GM06990 (cell line): ENCODE measurements at regions not wholly inside any gene's neighbourhood (a gene's known extent, or its start where the extent isn't known, plus 50 kb on each side); places are given as distances from the start of the nearest gene placed in this dataset.
A peak's percentile ranks its signal among the peaks of the same experiment; 100 is the strongest.
"Not testable (repeated sequence)": the region's sequence is repeated elsewhere in the genome, so short reads cannot be mapped to it uniquely, and the experiment has no call there.

Source experiments
- DNase-seq: peaks from one replicate; pipeline ENCODE4 v3.0.0-alpha.2; 2011; ENCODE audit not compliant: insufficient read length; ENCODE audit errors: extremely low read depth
- H3K27me3 ChIP-seq: replicated peaks from 2 replicates; pipeline ENCODE4 v1.6.0; 2011; ENCODE audit warnings: low read length; ENCODE audit not compliant: control insufficient read depth, insufficient read depth
- H3K36me3 ChIP-seq: 2 replicates; pipeline ENCODE4 v1.5.1; 2011; ENCODE audit warnings: low read length; ENCODE audit not compliant: control insufficient read depth, insufficient read depth
- H3K4me3 ChIP-seq: replicated peaks from 2 replicates; pipeline ENCODE4 v1.5.1; 2011; ENCODE audit warnings: low read depth, mild to moderate bottlenecking, control low read depth, low read length
- CTCF ChIP-seq: IDR thresholded peaks from 2 replicates; pipeline ENCODE4 v1.5.1; 2011; ENCODE audit warnings: low read length, control low read depth, mild to moderate bottlenecking, inconsistent platforms; ENCODE audit not compliant: insufficient read depth, poor library complexity, severe bottlenecking

DNA sequence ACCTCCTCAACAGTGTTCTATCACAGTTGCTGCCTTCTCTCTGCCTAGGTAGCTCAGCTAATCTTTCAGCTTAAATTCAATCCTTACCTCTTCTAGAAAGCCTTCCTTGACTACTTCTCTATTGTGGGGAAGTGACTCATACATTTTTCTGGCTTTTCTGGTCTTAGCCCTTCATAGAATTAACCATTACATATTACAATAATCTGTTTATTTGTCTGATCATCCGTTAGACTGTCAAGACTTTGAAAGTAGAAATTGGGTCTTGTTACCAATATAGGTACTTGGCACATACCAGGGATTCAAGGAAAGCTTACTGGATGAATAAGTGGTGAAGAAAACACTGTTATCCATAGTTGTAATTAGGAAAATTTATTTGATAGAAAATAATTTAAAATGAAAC is 89.6 kb downstream of the FANCF start:
- Histone ChIP-seq H3K36me3 (no peaks in the 10 kb centered on the region), H3K27me3 (no peaks in the 10 kb centered on the region), H3K4me3 (no peak overlapping the region)
- TF ChIP-seq CTCF = no peak
- DNase-seq = no peak

GRCh38 chr11:22528612-22529429 is 96.8 kb downstream of the FANCF start:
- not testable (repeated sequence) for H3K36me3 ChIP-seq, DNase-seq, H3K27me3 ChIP-seq, H3K4me3 ChIP-seq

- H3K4me3 ChIP-seq = no peak overlapping the region
- H3K27me3 ChIP-seq = no peaks in the 10 kb centered on the region
- H3K36me3 ChIP-seq = no peaks in the 10 kb centered on the region
- DNase-seq = no peak
- no peak for TF ChIP-seq CTCF
These were observed 103.4 kb downstream of the FANCF start for GRCh38 chr11:22522225-22522624.

GRCh38 chr11:22521226-22521625 is 104.4 kb downstream of the FANCF start:
- TF ChIP-seq CTCF = no peak
- H3K27me3 ChIP-seq = no peaks in the 10 kb centered on the region
- H3K4me3 ChIP-seq = no peak overlapping the region
- peak; percentile 1 for DNase-seq
- no peaks in the 10 kb centered on the region for H3K36me3 ChIP-seq

- no peak overlapping the region for H3K4me3 ChIP-seq
- no peaks in the 10 kb centered on the region for H3K27me3 ChIP-seq
- DNase-seq = no peak
- H3K36me3 ChIP-seq = no peaks in the 10 kb centered on the region
- no peak for TF ChIP-seq CTCF
These were observed 105.1 kb downstream of the FANCF start for GRCh38 chr11:22520521-22520920.

- not testable (repeated sequence) for H3K4me3 ChIP-seq, DNase-seq, H3K27me3 ChIP-seq, H3K36me3 ChIP-seq
These were observed 107.3 kb downstream of the FANCF start for GRCh38 chr11:22518344-22518743.

DNA sequence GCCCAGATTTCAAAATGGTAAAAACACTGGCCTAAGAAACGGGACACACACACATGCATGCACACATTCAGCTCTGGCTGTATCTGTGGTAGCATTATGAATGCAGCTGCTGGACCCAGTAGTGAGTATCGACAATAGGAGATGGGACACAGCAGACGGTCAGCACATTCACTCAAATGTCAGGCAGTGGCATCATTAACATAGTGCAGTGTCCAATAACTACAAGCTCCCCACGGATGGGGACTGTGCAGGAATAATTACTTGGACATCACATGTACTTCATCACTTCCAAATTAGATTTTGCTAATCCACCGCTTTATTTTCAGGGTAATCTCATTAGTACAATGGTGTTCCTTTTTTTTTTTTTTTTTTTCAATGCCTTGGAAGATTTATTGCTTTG is 109.5 kb downstream of the FANCF start:
- DNase-seq = no peak
- no peak overlapping the region for H3K4me3 ChIP-seq
- H3K27me3 ChIP-seq = no peaks in the 10 kb centered on the region
- no peaks in the 10 kb centered on the region for H3K36me3 ChIP-seq
- TF ChIP-seq CTCF = no peak
